DND-41 (cell line): ENCODE measurements at regions not wholly inside any gene's neighbourhood (a gene's known extent, or its start where the extent isn't known, plus 50 kb on each side); places are given as distances from the start of the nearest gene placed in this dataset.

Experiments used
- ATAC-seq: fragments of 200-7000 bp; cut with Tn5 transposase; 3 replicates; pipeline ENCODE4 v1.9.1; 2021; ENCODE audit warnings: low read depth; ENCODE audit not compliant: insufficient read depth
- DNase-seq: peaks from one replicate; pipeline ENCODE4 v3.0.0-alpha.2; 2020
- H2AFZ ChIP-seq: 2 replicates; pipeline ENCODE4 v1.6.0; 2012; ENCODE audit warnings: low read depth, low read length
- H3K27ac ChIP-seq: 2 replicates; pipeline ENCODE4 v1.5.1; 2012; ENCODE audit warnings: low read length, inconsistent platforms
- H3K27me3 ChIP-seq: fragments of 200-600 bp; sonication (generic); 2 replicates; pipeline ENCODE4 v1.6.0; 2012; ENCODE audit warnings: low read length, mild to moderate bottlenecking, inconsistent platforms; ENCODE audit not compliant: insufficient read depth, poor library complexity
- H3K36me3 ChIP-seq: 2 replicates; pipeline ENCODE4 v1.5.1; 2012; ENCODE audit warnings: low read length, inconsistent platforms; ENCODE audit not compliant: insufficient read depth
- H3K4me1 ChIP-seq: 2 replicates; pipeline ENCODE4 v1.5.1; 2012; ENCODE audit warnings: mild to moderate bottlenecking, low read length; ENCODE audit not compliant: insufficient read depth
- H3K4me2 ChIP-seq: 2 replicates; pipeline ENCODE4 v1.6.0; 2012; ENCODE audit warnings: mild to moderate bottlenecking, moderate library complexity, low read length, inconsistent platforms; ENCODE audit not compliant: insufficient read depth
- H3K4me3 ChIP-seq, 2 experiments: fragments of 200-600 bp in 1 of 2; shearing (Covaris generic) in 1 of 2; 2 replicates each; pipeline ENCODE4 v1.5.1; 2012 to 2016; ENCODE audit warnings: inconsistent platforms in 2 of 2, low read length in 2 of 2, mild to moderate bottlenecking in 2 of 2, low read depth in 1 of 2, moderate library complexity in 1 of 2
- H3K79me2 ChIP-seq: 2 replicates; pipeline ENCODE4 v1.6.0; 2012; ENCODE audit warnings: low read length, inconsistent platforms; ENCODE audit not compliant: insufficient read depth
- H3K9ac ChIP-seq: 2 replicates; pipeline ENCODE4 v1.6.0; 2012; ENCODE audit warnings: low read depth, mild to moderate bottlenecking, inconsistent platforms, low read length, moderate library complexity
- H3K9me3 ChIP-seq: 2 replicates; pipeline ENCODE4 v1.5.1; 2012; ENCODE audit warnings: low read length, moderate library complexity, mild to moderate bottlenecking, inconsistent platforms; ENCODE audit not compliant: insufficient read depth, severe bottlenecking
- H4K20me1 ChIP-seq: 2 replicates; pipeline ENCODE4 v1.6.0; 2012; ENCODE audit warnings: low read length; ENCODE audit not compliant: insufficient read depth
- CTCF ChIP-seq: IDR thresholded peaks from 2 replicates; pipeline ENCODE4 v1.5.1; 2012; ENCODE audit warnings: borderline replicate concordance, low read length, moderate library complexity, mild to moderate bottlenecking; ENCODE audit not compliant: poor library complexity, severe bottlenecking; ENCODE audit errors: extremely low read depth
- EZH2 ChIP-seq: IDR thresholded peaks from 3 replicates; pipeline ENCODE4 v1.6.1; 2012; ENCODE audit warnings: borderline replicate concordance, low read depth, mild to moderate bottlenecking, moderate library complexity, low read length, inconsistent platforms; ENCODE audit not compliant: severe bottlenecking

GRCh38 chr13:65985612-65986011 is 1244.5 kb downstream of the PCDH9 start:
- Histone ChIP-seq H4K20me1 (no peaks in the 10 kb centered on the region), H3K79me2 (no peaks in the 10 kb centered on the region), H3K4me3 (no peak overlapping the region), H3K36me3 (no peaks in the 10 kb centered on the region), H3K4me2 (no peak overlapping the region), H3K27me3 (no peaks in the 10 kb centered on the region), H3K4me1 (no peaks in the 10 kb centered on the region), H3K27ac (no peak overlapping the region), H3K9ac (no peak overlapping the region), H3K9me3 (no peaks in the 10 kb centered on the region), H2AFZ (no peak overlapping the region)
- DNase-seq = no peak
- no peak for TF ChIP-seq EZH2
- TF ChIP-seq CTCF = peak; percentile 20
- ATAC-seq = no peak

GRCh38 chr13:65977525-65977924 is 1252.6 kb downstream of the PCDH9 start:
- no peak for DNase-seq

GRCh38 chr13:65971541-65971940 is 1258.6 kb downstream of the PCDH9 start:
- TF ChIP-seq CTCF = no peak
- TF ChIP-seq EZH2 = no peak
- H3K36me3 ChIP-seq = no peaks in the 10 kb centered on the region

More at GRCh38 chr13:65977525-65977924, 1252.6 kb downstream of the PCDH9 start:
- Histone ChIP-seq H3K79me2 (no peaks in the 10 kb centered on the region), H3K9me3 (no peaks in the 10 kb centered on the region), H3K36me3 (no peaks in the 10 kb centered on the region), H3K4me1 (no peaks in the 10 kb centered on the region), H4K20me1 (no peaks in the 10 kb centered on the region), H3K27ac (no peak overlapping the region), H3K4me3 (no peak overlapping the region), H3K27me3 (no peaks in the 10 kb centered on the region), H3K4me2 (no peak overlapping the region), H2AFZ (no peak overlapping the region), H3K9ac (no peak overlapping the region)
- ATAC-seq = no peak
- no peak for TF ChIP-seq CTCF

GRCh38 chr13:65966991-65967451 is 1263.1 kb downstream of the PCDH9 start:
- H3K27ac ChIP-seq = no peak overlapping the region
- no peaks in the 10 kb centered on the region for H3K27me3 ChIP-seq
- H4K20me1 ChIP-seq = no peaks in the 10 kb centered on the region
- no peak overlapping the region for H3K9ac ChIP-seq
- DNase-seq (no peak), ATAC-seq (no peak)
- H3K4me3 ChIP-seq = no peak overlapping the region
- H3K4me2 ChIP-seq = no peak overlapping the region
- no peak for TF ChIP-seq EZH2
- peak; percentile 30 for TF ChIP-seq CTCF
- no peaks in the 10 kb centered on the region for H3K79me2 ChIP-seq
- no peaks in the 10 kb centered on the region for H3K4me1 ChIP-seq
- no peaks in the 10 kb centered on the region for H3K9me3 ChIP-seq
- no peak overlapping the region for H2AFZ ChIP-seq
- H3K36me3 ChIP-seq = no peaks in the 10 kb centered on the region

More at GRCh38 chr13:65971541-65971940, 1258.6 kb downstream of the PCDH9 start:
- Histone ChIP-seq H2AFZ (no peak overlapping the region), H3K4me3 (no peak overlapping the region), H3K27ac (no peak overlapping the region), H3K79me2 (no peaks in the 10 kb centered on the region), H3K27me3 (no peaks in the 10 kb centered on the region), H3K4me1 (no peaks in the 10 kb centered on the region), H3K9ac (no peak overlapping the region), H4K20me1 (no peaks in the 10 kb centered on the region), H3K9me3 (no peaks in the 10 kb centered on the region), H3K4me2 (no peak overlapping the region)
- ATAC-seq (no peak), DNase-seq (no peak)
